GM21825 (cell line): ENCODE measurements at regions not wholly inside any gene's neighbourhood (a gene's known extent, or its start where the extent isn't known, plus 50 kb on each side); places are given as distances from the start of the nearest gene placed in this dataset.

Experiments
- ATAC-seq: cut with Tn5 transposase; IDR thresholded peaks from one replicate; pipeline ENCODE4 v1.9.1; 2021; ENCODE audit warnings: mild to moderate bottlenecking, moderate library complexity; ENCODE audit not compliant: unreplicated experiment

GRCh38 chr2:153197402-153198386 lies 280.9 kb downstream of the RPRM start:
- no peak for ATAC-seq

GRCh38 chr2:153196378-153197058 lies 282.0 kb downstream of the RPRM start:
- no peak for ATAC-seq

GRCh38 chr2:153195342-153195741 lies 283.2 kb downstream of the RPRM start:
- no peak for ATAC-seq

GRCh38 chr2:153189091-153189888 lies 289.3 kb downstream of the RPRM start:
- no peak for ATAC-seq

- no peak for ATAC-seq
Measured at GRCh38 chr2:153179808-153180207, 298.8 kb downstream of the RPRM start.

GRCh38 chr2:153169609-153170008 lies 309.0 kb downstream of the RPRM start:
- no peak for ATAC-seq

- ATAC-seq: no peak
Measured at GRCh38 chr2:153165021-153165420, 313.5 kb downstream of the RPRM start.

GRCh38 chr2:153163055-153163454 lies 315.5 kb downstream of the RPRM start:
- no peak for ATAC-seq

- ATAC-seq: no peak
Measured at GRCh38 chr2:153156743-153157142, 321.8 kb downstream of the RPRM start.

GRCh38 chr2:153152036-153152435 lies 326.5 kb downstream of the RPRM start:
- no peak for ATAC-seq

- ATAC-seq: no peak
Measured at GRCh38 chr2:153145470-153145978, 333.0 kb downstream of the RPRM start.

- no peak for ATAC-seq
Measured at GRCh38 chr2:153143540-153143939, 335.0 kb downstream of the RPRM start.

GRCh38 chr2:153140498-153140897 lies 338.1 kb downstream of the RPRM start:
- ATAC-seq: no peak

GRCh38 chr2:153138651-153139375 lies 339.7 kb downstream of the RPRM start:
- ATAC-seq: no peak

- no peak for ATAC-seq
Measured at GRCh38 chr2:153136216-153136615, 342.3 kb downstream of the RPRM start.

GRCh38 chr2:153134725-153135124 lies 343.8 kb downstream of the RPRM start:
- no peak for ATAC-seq

- ATAC-seq: no peak
Measured at GRCh38 chr2:153133716-153134115, 344.8 kb downstream of the RPRM start.

- ATAC-seq: no peak
Measured at GRCh38 chr2:153132418-153132817, 346.1 kb downstream of the RPRM start.

- ATAC-seq: no peak
Measured at GRCh38 chr2:153115141-153115540, 363.4 kb downstream of the RPRM start.

GRCh38 chr2:153110486-153110885 lies 368.1 kb downstream of the RPRM start:
- ATAC-seq: no peak
